ENCODE measurements at regions not wholly inside any gene's neighbourhood (a gene's known extent, or its start where the extent isn't known, plus 50 kb on each side); places are given as distances from the start of the nearest gene placed in this dataset.

DNA sequence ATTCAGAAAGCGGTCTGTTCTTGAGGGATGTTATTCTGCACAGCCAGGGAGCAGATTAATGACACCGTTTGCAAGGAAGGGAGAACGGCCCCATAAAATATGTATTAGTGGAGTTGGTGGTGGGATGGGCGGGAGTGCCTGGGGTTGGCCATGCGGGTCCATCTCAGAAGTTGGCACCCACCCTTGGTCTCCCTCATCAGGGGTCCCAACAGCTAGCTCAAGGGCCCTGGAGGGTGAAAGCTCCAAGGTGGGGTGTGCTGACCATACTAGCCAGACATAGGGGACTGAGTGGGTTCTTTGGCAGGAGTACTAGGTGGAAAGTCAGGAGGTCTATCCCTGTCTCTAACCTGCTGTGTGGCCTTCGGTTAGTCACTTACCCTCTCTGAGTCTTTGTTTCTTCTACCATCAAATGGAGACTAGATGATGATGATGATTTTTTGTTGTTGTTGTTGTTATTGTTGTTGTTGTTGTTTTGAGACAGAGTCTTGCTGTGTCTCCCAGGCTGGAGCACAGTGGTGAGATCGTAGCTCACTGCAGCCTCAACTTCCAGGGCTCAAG, 83.2 kb upstream of the BRD7 start:
- peak; percentile 62 for DNase-seq (ENCODE audit: low spot score)

DNA sequence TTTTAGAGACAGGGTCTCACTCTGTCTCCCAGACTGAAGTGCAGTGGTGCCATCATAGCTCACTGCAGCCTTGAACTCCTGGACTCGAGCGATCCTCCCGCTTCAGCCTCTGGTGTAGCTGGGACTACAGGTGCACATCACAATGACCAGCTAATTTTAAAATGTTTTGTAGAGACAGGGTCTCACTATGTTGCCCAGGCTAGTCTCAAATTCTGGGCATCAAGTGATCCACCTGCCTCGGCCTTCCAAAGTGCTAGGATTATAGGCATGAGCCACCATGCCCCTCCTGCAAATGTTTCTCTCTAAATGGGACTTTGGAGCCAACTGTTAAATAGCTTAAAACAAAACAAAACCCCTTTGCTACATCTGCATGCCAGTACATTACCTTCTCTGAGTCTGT, 82.2 kb upstream of the BRD7 start:
- DNase-seq (ENCODE audit: low spot score) = peak; percentile 71

DNA sequence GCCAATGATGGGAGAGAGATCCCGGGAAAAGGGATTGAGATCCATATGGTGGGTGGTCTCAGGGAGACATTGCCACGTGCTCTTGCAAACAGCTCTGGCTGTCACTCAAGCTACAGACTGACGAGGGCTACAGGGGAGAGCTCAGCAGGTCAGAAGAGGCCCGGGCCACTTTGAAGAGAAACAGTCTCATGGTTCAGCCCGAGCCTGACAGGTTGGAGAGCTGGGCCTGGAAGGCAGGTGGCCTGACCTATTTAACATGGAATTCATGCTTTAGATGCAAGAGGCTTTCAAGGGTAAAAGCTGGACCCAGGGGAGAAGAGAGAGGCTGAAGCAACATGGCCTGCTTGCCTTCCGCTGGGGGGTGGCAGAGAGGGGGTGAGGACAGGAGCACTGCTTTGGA, 81.0 kb upstream of the BRD7 start:
- peak; percentile 51 for DNase-seq (ENCODE audit: low spot score)

DNA sequence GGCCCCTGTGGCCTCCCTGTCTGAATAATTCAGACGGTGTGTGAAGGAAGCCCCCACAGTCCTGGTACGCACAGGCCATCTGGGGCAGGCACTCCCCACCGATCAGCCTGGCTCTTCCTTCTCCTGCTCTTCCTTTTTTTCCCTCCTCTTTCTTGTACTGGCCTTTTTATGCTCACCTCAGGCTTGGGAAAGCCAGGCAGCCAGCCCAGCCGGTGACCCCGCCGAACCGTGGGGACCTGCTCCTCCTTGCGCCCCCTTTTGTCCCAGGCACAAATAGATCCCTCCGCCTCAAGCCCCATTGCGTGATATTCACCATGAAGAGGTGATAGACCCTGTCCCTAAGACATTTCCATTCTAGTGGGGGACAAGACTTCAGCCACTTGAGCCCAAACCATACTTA, 80.2 kb upstream of the BRD7 start:
- peak; percentile 49 for DNase-seq (ENCODE audit: low spot score)

DNA sequence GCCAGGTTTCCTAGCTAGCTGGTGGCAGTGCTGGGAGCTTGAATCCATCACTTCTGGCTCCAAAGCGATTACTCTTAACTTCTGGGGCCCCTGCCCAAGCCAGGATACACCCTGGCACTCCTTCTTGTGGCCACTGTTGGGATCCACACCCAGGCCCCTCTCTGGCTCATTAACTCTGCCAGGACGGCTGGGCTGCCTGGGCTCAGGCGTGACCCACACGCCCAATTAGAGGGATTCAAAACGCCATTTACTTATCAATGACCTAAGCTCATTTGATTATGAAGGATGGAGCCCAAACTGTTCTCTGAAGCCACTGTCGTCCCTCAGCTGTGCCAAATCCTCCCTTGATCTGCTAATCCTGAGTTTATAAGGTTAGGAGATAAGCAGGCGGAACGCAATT, 79.7 kb upstream of the BRD7 start:
- DNase-seq (ENCODE audit: low spot score) = no peak

DNA sequence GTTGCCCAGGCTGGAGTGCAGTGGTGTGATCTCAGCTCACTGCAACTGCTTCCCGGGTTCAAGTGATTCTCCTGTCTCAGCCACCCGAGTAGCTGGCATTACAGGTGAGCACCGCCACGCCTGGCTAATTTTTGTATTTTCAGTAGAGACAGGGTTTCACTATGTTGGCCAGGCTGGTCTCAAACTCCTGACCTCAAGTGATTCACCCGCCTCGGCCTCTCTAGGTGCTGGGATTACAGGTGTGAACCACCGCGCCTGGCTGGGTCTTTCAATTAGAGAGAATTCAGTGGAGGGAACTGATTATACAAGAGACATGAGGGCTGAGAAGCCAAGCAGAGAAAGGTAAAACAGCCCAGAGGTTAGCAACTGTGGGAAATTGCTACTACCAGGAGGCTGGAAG, 78.6 kb upstream of the BRD7 start:
- DNase-seq (ENCODE audit: low spot score) = peak; percentile 72

DNA sequence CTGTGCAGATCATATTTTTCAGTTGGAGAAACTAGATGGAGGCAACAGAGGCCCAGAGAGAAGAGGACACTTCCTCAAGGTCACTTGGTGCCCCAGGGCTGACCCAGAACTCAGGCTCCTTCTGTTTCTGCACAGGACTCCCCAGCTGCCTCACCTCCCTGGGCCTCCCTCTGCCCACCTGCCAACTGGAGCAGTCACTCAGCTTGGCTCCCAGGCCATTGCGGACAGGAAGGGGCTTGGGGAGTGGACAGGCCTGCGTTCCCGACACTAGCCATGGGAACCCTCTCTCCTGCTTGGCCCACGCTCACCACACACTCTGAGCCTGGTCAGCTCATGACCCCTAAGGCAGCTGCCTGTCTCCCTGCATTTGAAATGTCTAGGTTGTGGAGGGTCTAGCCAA, 78.1 kb upstream of the BRD7 start:
- peak; percentile 83 for DNase-seq (ENCODE audit: low spot score)

DNA sequence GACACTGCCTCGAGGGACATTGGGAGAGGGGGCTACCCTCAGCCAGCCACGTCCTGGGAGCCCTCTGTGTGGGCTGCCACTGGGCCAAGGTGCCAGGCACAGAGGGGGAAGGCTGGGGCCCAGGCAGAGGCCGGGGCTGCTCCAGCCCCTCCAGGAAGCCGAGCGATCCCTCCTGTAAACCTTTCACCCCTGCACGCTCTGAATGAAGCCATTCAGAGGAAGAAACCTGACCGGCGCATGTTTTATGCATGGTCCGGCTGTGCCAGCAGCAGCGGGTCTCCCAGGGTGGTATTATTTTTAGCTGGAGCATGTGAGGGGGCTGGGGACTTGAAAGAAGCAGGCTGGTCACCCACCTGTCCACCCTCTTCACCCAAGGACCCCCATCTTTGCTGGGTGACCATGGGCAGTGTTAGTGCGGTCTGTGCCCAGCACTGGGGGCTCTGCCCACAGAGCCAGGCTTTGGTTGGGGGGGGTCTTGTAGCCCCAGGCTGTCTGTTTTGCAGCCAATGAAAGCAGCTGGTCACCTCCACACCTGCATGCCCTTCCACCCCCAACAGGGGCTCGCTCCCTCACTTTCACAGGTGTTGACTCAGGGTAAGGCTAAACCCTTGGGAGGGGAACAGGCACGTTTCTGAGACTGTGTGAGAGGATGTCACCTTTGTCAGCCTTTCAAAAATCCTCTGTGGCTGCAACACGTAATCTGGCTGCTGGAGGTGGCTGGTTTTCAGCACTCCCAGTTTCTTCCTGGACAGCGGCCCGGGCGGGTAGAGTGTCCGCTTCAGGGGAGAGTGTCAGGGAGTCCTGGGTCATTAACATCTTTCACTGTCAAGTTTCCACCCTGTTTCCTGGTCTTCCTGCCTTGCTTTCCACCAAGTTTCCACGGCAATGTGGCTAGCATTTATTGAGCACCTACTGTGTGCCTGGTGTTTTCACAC, 77.1 kb upstream of the BRD7 start:
- peak; percentile 60 for DNase-seq (ENCODE audit: low spot score)

DNA sequence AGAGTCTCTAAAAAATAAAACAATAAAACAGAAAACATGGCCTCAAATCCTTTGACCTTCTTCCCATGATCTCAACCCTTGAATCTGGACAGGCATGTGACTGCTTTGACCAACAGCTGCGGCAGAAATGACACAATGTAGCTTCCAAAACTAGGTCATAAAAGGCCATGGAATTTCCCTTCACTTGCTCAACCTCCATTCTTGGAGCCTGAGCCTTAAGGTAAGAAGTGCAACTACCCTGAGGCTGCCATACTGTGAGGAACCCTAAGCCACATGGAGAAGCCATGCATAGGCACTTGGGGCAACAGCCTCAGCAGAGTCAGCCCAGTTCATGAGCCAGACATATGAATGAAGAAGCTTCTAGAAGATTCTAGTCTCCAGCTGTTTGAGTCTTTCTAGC, 75.7 kb upstream of the BRD7 start:
- DNase-seq (ENCODE audit: low spot score) = no peak

DNA sequence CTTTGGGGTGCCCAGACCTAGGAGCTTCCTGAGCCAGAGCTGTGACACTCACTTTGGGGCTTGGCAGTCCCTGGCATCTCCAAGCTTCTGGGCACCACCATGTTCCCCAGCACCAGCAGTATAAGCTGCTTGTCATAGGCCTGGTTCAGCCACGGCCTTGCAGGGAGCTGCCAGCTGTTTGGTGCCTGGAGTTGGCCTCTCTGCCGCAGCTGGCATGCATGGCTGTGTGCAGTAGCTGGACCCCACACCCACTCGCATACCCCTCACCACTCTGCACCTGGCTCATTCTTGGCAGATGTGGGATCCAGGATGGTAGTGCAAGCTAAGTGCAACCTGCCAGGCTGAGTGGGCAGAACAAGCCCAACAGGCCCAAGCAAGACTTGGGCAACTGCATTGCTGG, 73.4 kb upstream of the BRD7 start:
- DNase-seq (ENCODE audit: low spot score) = peak; percentile 45

DNA sequence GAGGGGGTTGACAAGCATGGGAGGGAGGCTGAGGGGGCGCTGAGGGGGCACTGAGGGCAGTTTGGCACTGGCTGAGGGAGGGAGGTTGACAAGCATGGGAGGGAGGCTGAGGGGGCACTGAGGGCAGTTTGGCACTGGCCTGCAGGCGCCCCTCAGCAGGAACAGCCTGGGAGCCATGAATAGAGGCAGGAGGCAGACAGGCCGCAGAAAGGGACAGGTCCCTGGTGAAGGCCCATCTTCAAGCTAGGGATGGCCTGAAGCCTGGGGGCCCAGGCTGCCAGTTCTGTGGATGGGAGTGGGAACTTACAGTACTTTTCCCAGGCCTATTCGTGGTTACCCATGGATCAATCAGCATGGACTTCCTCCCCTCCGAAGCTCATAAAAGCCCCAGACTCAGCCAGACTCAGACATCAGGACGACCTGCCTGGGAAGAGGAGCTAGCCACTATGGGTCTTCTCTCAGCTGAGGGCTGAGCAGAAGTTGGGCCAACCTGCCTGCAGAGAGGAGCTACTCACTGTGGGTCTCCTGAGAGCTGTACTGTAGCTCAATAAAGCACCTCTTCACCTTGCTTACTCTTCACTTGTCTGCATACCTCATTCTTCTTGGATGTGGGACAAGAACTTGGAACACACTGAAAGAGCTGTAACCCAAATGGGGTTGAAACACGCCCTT, 72.8 kb upstream of the BRD7 start:
- peak; percentile 73 for DNase-seq (ENCODE audit: low spot score)

DNA sequence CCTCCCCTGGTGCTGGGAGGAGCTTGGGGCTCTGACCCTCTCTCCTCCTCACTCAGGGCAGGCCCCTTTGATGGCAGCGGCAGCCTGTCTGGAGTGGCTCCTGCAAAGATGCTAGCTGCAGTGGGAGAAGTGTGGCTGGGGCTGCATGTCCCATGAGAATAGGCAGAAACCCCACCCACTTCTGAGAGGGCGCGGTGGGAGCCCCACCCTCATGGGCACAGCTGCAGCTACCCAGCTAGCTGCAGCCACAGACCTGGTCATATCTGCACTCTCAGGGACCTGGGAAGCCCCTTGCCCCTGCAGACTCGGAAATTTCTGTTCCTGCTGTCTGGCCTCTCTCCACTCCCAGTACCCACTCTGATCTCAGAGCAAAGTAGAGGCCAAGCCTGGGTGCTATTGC, 72.2 kb upstream of the BRD7 start:
- DNase-seq (ENCODE audit: low spot score) = peak; percentile 37

DNA sequence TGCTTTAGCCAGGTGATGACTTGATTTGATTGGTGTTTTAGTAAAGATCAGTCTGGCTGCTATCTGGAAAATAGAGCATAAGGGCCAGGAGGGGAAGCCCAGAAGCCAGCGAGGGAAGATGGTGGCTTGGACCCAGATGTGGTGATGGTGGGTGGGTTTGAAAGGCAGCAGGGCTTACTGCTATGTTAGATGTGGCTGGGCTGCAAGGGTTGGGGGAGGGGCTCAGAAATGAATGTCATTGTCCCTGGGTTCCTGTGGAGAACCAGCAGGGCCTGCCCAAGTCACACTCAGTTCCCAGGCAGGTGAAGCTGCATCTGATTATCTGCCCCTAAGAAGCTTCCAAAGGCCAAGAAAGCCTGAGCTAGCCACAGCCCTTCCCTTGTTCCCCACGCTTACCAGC, 71.7 kb upstream of the BRD7 start:
- peak; percentile 37 for DNase-seq (ENCODE audit: low spot score)

DNA sequence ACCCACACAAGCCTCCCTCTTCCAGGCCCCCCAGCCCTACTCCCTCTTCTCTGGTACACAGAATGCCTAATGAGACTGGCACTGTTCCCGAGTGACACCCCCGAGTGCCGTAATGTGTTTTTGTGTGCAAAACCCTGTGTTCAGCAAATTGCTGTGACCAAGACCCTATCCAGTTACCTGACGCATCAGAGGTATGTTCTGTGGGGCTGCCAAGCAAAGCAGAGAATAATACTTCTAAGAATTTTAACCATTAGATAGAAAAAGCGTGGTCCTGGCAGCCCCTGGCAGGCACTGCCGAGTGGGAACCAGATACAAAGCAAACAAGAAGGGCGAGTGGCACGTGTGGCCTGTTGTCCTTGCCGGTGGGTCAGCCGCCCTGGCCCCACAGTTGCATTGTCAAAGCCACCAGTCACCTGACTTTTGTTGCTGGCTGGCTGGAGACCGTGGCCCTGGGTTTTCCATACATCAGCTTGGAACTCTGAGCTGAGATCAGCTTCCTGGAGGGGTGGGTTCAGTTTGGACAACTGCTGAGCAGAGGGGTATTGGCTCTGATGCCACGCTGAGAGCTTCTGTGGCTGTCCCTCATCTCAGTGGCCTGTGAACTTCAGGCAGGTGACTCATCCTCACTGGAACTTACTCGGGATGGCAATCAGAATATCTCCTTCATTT, 69.1 kb upstream of the BRD7 start:
- DNase-seq (ENCODE audit: low spot score) = peak; percentile 68

DNA sequence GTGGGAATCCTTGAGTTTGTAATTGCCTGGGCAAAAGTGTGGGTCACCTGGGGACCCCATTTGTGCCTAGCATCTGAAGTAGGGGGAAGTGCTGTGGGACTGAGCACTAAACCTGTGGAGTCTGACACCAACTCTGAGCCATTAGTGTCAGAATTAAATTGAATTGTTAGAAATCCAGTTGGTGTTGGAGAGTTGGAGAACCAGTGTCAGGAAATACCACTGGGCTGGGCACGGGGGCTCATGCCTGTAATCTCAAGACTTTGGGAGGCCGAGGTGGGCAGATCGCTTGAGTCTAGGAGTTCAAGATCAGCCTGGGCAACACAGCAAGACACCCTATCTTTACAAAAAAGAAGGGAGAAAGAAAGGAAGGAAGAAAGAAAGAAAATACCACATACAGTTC, 67.5 kb upstream of the BRD7 start:
- DNase-seq (ENCODE audit: low spot score) = no peak

DNA sequence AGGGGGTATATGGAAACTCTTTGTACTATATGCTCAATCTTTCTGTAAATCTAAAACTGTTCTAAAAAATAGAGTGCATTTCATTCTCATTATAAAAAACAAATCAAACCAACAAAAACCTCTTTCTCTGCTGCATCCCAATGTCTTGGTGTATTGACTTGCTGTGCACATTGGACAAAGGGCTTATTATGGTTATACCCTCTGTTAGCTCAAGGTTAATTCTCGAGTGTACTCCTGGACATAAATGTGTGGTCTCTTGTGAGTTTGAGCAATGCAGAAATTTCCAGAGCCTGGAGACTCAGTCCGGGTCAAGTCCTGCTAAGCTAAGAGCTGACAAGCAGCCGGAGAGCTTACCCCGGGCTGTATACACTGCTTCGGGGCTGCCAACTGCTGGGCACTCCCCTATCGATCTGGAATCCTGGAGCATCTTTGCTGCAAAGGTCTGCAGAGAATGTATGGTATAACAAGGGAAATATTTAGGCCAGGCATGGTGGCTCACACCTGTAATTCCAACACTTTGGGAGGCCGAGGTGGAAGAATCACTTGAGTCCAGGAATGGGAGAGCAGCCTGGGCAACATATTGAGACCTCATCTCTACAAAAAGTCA, 66.2 kb upstream of the BRD7 start:
- no peak for DNase-seq (ENCODE audit: low spot score)

DNA sequence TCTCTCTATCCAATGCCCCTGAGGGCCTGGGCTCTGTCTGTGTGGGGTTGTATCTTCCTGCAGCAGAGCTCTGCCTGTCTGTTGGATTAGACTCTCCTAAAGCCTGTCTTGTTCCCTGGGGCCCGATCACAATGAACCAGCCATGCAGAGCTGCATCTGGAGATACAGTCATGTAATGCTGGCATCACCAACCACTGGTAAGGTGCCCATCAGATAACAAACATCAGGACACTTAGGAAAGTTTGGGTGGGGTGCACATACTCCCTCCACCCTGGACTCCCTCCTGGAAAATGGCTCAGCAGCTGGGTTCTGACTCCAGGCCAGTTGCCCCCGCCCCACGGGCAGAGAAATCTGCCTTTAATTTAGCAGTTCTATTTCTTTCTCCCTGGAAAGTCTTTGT, 61.3 kb upstream of the BRD7 start:
- no peak for DNase-seq (ENCODE audit: low spot score)

DNA sequence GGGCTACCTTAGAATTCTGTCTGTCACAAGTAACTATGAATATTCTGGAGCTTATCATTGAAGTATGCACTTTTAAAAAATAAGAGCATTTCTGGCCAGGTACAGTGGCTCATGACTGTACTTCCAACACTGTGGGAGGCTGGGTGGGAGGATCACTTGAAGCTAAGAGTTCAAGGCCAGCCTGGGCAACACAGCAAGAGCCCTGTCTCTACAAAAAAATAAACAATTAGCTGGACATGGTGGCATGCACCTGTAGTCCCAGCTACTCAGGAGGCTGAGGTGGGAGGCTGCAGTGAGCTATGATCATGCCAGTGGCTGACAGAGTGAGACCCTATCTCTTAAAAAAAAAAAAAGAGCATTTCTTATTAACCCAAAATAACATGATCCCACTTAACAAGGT, 60.0 kb upstream of the BRD7 start:
- DNase-seq (ENCODE audit: low spot score) = no peak

DNA sequence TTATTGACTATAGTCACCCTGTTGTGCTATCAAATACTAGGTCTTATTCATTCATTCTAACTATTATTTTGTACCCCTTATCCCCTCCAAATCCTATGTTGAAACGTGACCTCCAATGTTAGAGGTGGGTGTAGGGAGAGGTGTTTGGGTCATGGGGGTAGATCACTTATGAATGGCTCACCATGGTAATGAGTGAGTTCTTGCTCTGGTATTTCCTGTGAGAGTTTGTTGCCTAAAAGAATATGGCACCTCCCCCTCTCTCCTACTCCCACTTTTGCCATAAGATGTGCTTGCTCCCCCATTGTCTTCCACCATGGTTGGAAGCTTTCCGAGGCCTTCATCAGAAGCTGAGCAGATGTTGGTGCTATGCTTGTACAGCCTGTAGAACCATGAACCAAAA, 59.3 kb upstream of the BRD7 start:
- no peak for DNase-seq (ENCODE audit: low spot score)

DNA sequence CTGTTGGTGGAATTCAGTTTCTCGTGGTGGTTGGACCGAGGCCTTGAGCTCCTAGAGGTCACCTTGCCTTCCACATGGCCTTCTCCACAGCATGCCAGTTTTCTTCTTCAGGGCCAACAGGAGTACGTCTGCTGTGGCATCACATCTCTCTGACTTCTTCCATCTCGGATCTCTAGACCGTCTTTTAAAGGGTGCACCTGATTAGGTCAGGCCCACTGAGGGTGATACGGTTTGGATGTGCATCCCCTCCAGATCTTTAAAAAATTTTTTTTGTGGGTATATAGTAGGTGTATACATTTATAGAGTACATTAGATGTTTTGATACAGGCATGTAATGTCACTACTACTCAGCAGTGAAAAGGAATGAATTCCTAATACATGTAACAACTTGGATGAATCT, 58.3 kb upstream of the BRD7 start:
- no peak for DNase-seq (ENCODE audit: low spot score)

DNA sequence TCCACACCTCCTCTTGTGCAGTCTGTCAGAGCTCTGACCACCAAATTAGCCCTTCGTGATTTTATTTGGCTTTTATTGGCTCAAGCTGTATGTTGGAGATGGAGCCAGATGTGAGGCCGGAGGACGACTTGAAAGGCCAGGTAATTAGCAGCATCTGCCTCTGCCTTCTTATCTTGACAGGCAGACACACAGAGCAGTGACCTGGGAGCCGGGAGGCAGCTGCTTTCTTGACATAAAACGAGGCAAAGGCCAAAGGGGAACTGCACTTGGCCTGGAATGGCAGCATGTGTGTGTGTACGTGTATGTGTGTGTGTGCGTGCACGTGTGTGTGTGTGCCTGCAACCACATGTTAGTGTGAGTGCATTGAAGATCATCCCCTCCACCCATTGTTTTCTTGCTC, 56.9 kb upstream of the BRD7 start:
- no peak for DNase-seq (ENCODE audit: low spot score)

DNA sequence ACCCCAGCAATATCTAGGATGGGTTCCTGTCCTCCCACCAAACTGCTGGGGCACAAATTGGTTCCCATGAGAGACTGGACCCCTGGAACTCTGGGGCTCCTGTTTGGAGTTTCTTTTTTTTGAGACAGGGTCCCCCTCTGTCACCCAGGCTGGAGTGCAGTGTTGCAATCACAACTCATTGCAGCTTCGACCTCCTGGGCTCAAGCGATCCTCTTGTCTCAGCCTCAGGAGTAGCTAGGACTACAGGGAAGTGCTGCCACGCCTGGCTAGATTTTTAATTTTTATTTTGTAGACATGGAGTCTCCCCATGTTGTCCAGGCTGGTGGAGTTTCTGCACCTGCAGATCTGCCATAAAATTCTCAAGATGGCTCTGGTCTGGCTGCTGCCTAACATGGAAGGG, 56.3 kb upstream of the BRD7 start:
- DNase-seq (ENCODE audit: low spot score) = no peak
